ENCODE measurements at regions not wholly inside any gene's neighbourhood (a gene's known extent, or its start where the extent isn't known, plus 50 kb on each side); places are given as distances from the start of the nearest gene placed in this dataset.

GRCh38 chr20:16111852-16112412, 461.3 kb downstream of the KIF16B start:
- Histone ChIP-seq H3K4me3 (no peak overlapping the region), H3K9ac (ENCODE audit: insufficient read depth in 1 of 2, low read depth in 2 of 2, low read length in 2 of 2) (no peak overlapping the region), H3K36me3 (ENCODE audit: control insufficient read depth, insufficient read depth, low read length) (no peaks in the 10 kb centered on the region), H4K20me1 (replicated peaks; ENCODE audit: control insufficient read depth, insufficient read depth, low read length) (no peaks in the 10 kb centered on the region), H3K9me3 (replicated peaks; ENCODE audit: control insufficient read depth, insufficient read depth, low read depth, low read length) (no peaks in the 10 kb centered on the region), H3K4me2 (ENCODE audit: insufficient read depth, low read length) (no peak overlapping the region), H3K27me3 (ENCODE audit: control insufficient read depth in 2 of 2, insufficient read depth in 2 of 2, low read length in 2 of 2) (no peaks in the 10 kb centered on the region), H3K9me1 (ENCODE audit: control insufficient read depth, insufficient read depth, low read length) (no peaks in the 10 kb centered on the region), H3K79me2 (ENCODE audit: control insufficient read depth, insufficient read depth, low read length) (no peaks in the 10 kb centered on the region), H3K27ac (ENCODE audit: extremely low read depth, low read depth, low read length) (no peak overlapping the region), H2AFZ (ENCODE audit: low read depth, low read length) (no peak overlapping the region), H3K4me1 (replicated peaks in 1 of 2; ENCODE audit: control insufficient read depth in 2 of 2, insufficient read depth in 2 of 2, low read length in 2 of 2) (no peaks in the 10 kb centered on the region)
- ATAC-seq (no peak), DNase-seq (ENCODE audit: extremely low read depth in 1 of 4, low spot score in 3 of 4) (no peak), FAIRE-seq (no peak)
- POLR2A ChIA-PET, result no interaction called here
- TF ChIP-seq CBFA2T3 (IDR thresholded peaks at IDR 0.05) (no peak), RAD21 (CRISPR knock-in tag; conservative IDR thresholded peaks at IDR 0.05 in 1 of 2, IDR thresholded peaks at IDR 0.05 in 1 of 2) (no peak), PRMT5 (CRISPR knock-in tag; IDR thresholded peaks at IDR 0.05) (no peak)
- CTCF ChIA-PET (ENCODE audit: low intra/inter-chr PET ratio), result no interaction called here
- in situ Hi-C loops (cut with MboI), result no loop called here
- intact Hi-C loops (cut with micrococcal nuclease), result no loop called here
- WGBS (ENCODE audit: insufficient coverage, low coverage, missing lambda C conversion rate), result 1% methylated on average over 6 of the region's 6 CpGs
- no TSS peak for BruUV-seq (replicated peaks)

- DNase-seq (ENCODE audit: extremely low read depth in 1 of 4, low spot score in 3 of 4) (no peak), FAIRE-seq (no peak), ATAC-seq (no peak)
- no peaks in the 10 kb centered on the region for H3K9me1 ChIP-seq (ENCODE audit: control insufficient read depth, insufficient read depth, low read length)
- H3K27ac ChIP-seq (ENCODE audit: extremely low read depth, low read depth, low read length), result no peak overlapping the region
- no peaks in the 10 kb centered on the region for H3K4me1 ChIP-seq (replicated peaks in 1 of 2; ENCODE audit: control insufficient read depth in 2 of 2, insufficient read depth in 2 of 2, low read length in 2 of 2)
- no peak overlapping the region for H3K9ac ChIP-seq (ENCODE audit: insufficient read depth in 1 of 2, low read depth in 2 of 2, low read length in 2 of 2)
- no TSS peak for BruUV-seq (replicated peaks)
- CTCF ChIA-PET (ENCODE audit: low intra/inter-chr PET ratio), result no interaction called here
- H2AFZ ChIP-seq (ENCODE audit: low read depth, low read length), result no peak overlapping the region
- H3K79me2 ChIP-seq (ENCODE audit: control insufficient read depth, insufficient read depth, low read length), result no peaks in the 10 kb centered on the region
- intact Hi-C loops (cut with micrococcal nuclease), result no loop called here
- H3K4me3 ChIP-seq, result no peak overlapping the region
- H3K4me2 ChIP-seq (ENCODE audit: insufficient read depth, low read length), result no peak overlapping the region
- 0% methylated on average over 5 of the region's 5 CpGs for WGBS (ENCODE audit: insufficient coverage, low coverage, missing lambda C conversion rate)
- POLR2A ChIA-PET, result no interaction called here
- in situ Hi-C loops (cut with MboI), result no loop called here
- no peaks in the 10 kb centered on the region for H3K36me3 ChIP-seq (ENCODE audit: control insufficient read depth, insufficient read depth, low read length)
- H3K27me3 ChIP-seq (ENCODE audit: control insufficient read depth in 2 of 2, insufficient read depth in 2 of 2, low read length in 2 of 2), result no peaks in the 10 kb centered on the region
- H3K9me3 ChIP-seq (replicated peaks; ENCODE audit: control insufficient read depth, insufficient read depth, low read depth, low read length), result no peaks in the 10 kb centered on the region
- H4K20me1 ChIP-seq (replicated peaks; ENCODE audit: control insufficient read depth, insufficient read depth, low read length), result no peaks in the 10 kb centered on the region
- TF ChIP-seq CREBBP (IDR thresholded peaks at IDR 0.05; ENCODE audit: low read depth, low read length), result no peak
- no peak for TF ChIP-seq ZSCAN29 (IDR thresholded peaks at IDR 0.05)
- TF ChIP-seq ERF (CRISPR knock-in tag; IDR thresholded peaks at IDR 0.05), result no peak
- no peak for TF ChIP-seq SRSF7 (optimal IDR thresholded peaks at IDR 0.05; ENCODE audit: low read depth, low read length)
- no peak for TF ChIP-seq ZNF696 (CRISPR knock-in tag; conservative IDR thresholded peaks at IDR 0.05)
- no peak for TF ChIP-seq SNIP1 (IDR thresholded peaks at IDR 0.05; ENCODE audit: low read depth)
- TF ChIP-seq DACH1 (IDR thresholded peaks at IDR 0.05; ENCODE audit: partially characterized antibody), result no peak
- TF ChIP-seq HNRNPL (IDR thresholded peaks at IDR 0.05; ENCODE audit: low read depth, low read length), result no peak
- TF ChIP-seq L3MBTL2 (IDR thresholded peaks at IDR 0.05), result no peak
- TF ChIP-seq ZNF668 (CRISPR knock-in tag; IDR thresholded peaks at IDR 0.05), result no peak
- TF ChIP-seq CHD2 (IDR thresholded peaks at IDR 0.05; ENCODE audit: low read depth, low read length), result no peak
- TF ChIP-seq CBX3 (IDR thresholded peaks at IDR 0.05; ENCODE audit: borderline replicate concordance in 1 of 2, low read length in 2 of 2), result no peak
- no peak for TF ChIP-seq RBBP5 (IDR thresholded peaks at IDR 0.05; ENCODE audit: borderline replicate concordance, insufficient read depth, low read length, poor library complexity, severe bottlenecking)
- TF ChIP-seq USF1 (CRISPR knock-in tag; IDR thresholded peaks at IDR 0.05), result no peak
These were observed 461.9 kb downstream of the KIF16B start for GRCh38 chr20:16111172-16111832.

Data from K562 (cell line).